Frontal cortex (tissue), 3 donors: ENCODE measurements at regions not wholly inside any gene's neighbourhood (a gene's known extent, or its start where the extent isn't known, plus 50 kb on each side); places are given as distances from the start of the nearest gene placed in this dataset.

Source experiments
- DNase-seq, 2 donors: peaks; one replicate each; pipeline ENCODE4 v3.0.0; 2012; ENCODE audit warnings: low spot score in 2 of 2
- FAIRE-seq: peaks from 2 replicates; lab custom pipeline; 2012; peaks lifted over from hg19 to GRCh38; lab: Jason Lieb, UNC
- donor health status: control.
- donor health status: control.
- donor health status: control.

- FAIRE-seq (no peak), DNase-seq (no peak)
These were observed 118.7 kb downstream of the CEBPB start for GRCh38 chr20:50309280-50309763.

DNA sequence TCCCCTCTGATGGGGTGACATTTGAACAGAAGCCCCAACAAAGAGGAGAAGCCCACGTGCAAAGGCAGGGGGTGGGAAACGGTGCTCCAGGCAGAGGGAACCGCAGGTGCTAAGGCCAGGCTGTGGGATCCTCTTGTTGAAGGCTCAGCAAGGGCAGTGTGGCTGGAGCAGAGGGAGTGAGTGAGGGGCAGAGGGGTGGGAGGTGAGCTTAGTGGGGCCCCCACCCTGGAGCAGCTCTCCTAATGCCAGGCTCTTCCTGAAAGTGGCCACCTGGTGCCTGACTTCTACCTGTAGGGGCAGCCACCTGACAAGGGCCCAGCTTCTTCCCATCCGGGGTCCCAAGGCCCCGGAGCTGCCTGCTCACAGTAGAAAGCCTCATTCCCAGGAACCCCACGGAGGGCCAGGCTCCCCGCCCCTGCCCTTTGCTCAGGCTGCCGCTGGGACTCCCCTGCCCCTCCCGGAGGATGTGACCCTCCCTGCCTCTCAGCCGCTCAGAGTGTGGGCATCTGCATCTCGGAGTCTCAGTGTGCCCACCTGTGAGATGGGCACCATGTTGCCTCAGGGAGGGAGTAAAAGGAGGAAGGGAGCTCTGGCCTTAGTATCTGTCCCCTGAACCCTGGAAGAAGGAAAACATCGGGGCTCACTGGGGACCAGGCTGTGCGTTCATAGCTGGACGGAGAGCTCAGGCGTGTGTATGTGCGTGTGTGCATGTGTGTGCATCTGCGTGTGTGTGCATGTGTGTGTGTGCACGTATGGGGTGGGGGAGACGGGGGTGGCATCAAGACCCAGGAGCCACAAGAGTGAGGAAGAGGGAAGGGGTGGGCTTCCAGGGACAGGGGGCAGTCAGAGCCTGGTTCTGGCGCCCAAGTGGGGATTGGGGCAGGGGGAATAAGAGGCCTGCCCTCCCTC lies 119.4 kb downstream of the CEBPB start:
- FAIRE-seq (no peak), DNase-seq (no peak)

DNA sequence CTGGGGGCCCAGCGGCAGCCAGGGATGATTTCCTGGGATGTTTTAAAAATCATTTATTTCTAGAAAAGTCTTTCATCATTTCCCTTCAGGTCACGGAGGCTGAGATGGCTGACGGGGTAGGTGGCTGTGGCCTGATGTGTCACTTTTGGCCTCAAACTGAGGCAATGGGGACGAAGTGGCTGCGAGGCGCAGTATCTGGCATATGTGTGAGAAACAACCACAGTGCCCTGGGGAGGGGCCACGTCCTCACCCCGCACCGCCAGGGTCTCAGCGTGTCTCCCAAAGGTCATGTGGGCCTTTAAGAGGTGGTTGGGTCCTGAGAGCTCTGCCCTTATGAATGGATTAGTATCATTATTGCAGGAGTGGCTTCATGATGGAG lies 120.0 kb downstream of the CEBPB start:
- FAIRE-seq (no peak), DNase-seq (no peak)

- no peak for DNase-seq
- FAIRE-seq: no peak
These were observed 120.8 kb downstream of the CEBPB start for GRCh38 chr20:50311308-50312001.

GRCh38 chr20:50312002-50312681 lies 121.5 kb downstream of the CEBPB start:
- FAIRE-seq (no peak), DNase-seq (no peak)

DNA sequence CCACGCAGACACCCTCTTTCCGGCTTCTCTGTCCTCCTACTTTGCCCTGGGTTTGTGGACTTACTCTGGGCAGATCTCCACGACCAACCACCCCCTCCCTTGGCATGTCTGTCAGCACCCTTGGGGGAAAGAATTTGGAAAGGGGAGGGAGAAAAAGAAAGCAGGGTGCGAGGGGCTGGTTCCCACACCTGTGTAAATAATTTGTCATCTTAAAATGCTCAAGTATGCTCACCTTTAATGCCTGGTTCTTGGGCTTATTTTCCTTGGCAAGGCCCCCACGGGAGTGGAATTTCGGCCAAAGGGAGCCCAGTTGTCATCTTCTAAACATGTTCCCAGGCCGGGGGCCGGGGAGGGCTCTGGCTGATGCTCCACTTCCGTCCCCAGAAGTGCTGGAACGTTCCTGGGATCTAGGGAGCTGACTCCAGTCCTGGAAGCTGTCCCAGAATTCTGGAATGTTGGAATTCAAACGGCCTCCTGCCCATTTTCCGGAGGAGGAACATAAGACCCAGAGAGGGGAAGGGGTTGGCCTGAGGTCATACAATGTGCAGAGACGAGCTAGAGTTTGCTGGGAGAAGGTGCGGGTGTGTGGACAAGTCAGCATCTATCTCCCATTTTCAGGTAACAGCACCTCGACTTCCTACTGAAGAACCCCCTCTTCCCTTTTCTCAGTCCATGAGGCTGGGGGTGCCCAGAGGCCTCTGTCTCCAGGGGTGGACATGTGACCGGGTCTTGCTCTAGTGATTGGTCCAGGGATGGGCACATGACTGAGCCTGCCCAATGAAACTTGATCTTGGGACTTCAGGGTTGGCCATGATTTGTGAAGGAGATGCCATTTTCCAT lies 122.3 kb downstream of the CEBPB start:
- FAIRE-seq (no peak), DNase-seq (no peak)

DNA sequence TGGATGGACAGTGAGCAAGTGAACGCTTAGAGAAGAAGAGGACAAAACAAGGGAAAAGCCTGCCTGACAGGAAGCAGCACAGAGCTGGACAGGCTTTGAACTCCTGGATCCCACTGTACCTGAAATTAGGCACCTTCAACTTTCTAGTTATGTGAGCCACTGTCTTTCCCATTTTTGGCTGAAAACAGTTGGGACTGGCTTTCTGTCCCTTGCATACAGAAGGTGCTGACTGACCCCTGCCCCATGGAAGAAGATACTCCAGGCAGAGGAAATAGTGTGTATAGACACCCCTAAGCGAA lies 122.8 kb downstream of the CEBPB start:
- FAIRE-seq: no peak
- DNase-seq: no peak

DNA sequence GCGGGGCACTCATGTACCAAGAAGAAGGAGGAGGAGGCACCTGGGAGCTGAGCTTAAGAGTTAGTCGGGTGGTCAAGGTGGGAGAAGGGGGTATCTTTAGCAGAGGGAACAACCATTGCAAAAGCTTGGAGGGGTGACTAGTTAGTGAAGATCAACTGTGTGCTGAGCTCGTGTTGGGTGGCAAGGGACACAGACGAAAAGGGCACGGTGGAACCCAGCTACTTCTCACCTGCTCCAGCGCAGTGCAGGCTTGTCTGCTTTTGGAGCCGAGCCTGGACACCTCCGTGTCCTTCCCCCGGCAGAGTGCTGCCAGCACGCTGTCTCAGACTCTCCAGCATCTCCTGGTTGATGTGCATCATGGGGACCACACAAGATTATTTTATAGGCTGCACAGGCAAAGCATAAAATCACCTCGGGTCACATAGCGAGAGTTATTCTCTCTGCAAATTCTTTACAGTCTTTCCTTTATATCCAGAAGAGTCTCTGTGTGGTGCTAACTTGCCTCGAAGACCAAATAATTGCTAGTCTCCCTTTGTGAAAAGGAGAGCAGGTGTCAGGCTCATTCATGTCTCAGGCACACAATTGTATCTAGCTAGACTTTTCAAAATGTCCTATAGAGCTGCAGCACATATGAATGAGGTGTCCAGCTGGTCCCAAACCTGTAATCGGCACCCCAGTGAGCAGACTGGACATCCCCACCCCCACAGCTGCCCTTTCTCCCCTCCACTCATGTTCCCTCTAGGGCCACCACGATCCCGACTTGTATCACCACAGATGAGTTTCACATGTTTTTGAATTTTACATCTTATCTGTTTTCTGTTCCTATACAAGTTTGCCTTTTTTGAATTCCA lies 123.4 kb downstream of the CEBPB start:
- FAIRE-seq (no peak), DNase-seq (no peak)

GRCh38 chr20:50314678-50315335 lies 124.2 kb downstream of the CEBPB start:
- FAIRE-seq: no peak

GRCh38 chr20:50315586-50316551 lies 125.2 kb downstream of the CEBPB start:
- DNase-seq: no peak
- no peak for FAIRE-seq

More at GRCh38 chr20:50314678-50315335, 124.2 kb downstream of the CEBPB start:
- DNase-seq: no peak

DNA sequence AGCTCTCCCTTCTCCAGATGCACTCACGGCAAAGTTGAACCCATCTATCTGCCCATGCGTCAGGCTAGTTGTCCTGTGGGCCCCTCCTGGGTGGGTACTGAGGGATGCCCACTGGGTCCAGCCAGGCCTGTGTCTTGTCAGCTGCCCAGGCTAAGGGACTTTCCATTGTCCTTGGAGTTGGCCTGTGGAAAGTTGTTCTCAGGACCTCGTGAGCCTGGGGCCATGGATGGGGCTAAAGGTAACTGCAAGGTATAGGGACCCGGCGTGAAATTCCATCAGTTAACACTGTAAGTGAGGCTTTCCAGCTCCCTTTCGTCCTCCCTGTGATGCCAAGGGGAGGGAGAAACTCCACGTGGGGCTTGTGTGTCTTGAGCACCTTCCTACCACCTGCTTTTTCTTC lies 126.5 kb downstream of the CEBPB start:
- DNase-seq (no peak), FAIRE-seq (no peak)

DNA sequence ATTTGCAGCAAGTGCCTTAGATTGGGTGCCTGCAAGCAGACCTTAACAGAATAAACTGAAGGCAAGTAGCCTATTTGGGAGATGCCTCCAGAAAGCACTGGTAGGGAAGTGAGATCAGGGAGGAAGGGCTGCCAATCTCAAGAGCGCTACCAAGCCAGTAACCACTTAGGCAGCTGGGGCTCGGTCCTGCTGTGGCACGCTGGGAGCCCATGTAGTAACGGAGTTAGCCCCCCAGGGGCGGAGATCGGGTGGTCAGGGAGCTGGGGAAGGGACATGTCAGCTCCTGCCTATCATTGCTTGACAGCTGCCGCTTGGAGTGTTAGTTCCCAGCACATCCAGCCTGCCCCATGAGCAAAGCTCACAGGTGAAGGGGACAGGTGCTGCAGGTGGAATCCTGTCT lies 127.0 kb downstream of the CEBPB start:
- FAIRE-seq: no peak
- no peak for DNase-seq

DNA sequence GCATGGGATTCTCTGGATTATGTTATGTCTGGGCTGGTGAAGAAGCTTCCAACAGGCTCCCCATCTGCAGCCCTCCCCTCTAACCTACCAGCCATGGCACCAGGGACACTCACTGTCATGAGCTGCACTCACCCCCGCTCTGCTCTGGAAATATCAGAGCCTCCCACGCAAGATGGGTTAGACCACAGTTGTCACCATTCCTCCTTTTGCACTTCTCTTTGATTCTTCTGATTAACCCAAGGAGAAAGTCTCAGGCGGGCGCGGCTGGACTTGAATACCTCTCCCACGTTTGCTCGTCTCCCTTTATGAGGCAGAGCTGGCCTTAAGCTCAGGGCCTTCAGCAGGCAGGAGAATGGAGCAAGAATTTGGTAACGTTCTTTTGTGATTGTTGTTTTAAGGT lies 128.1 kb downstream of the CEBPB start:
- FAIRE-seq: no peak

DNA sequence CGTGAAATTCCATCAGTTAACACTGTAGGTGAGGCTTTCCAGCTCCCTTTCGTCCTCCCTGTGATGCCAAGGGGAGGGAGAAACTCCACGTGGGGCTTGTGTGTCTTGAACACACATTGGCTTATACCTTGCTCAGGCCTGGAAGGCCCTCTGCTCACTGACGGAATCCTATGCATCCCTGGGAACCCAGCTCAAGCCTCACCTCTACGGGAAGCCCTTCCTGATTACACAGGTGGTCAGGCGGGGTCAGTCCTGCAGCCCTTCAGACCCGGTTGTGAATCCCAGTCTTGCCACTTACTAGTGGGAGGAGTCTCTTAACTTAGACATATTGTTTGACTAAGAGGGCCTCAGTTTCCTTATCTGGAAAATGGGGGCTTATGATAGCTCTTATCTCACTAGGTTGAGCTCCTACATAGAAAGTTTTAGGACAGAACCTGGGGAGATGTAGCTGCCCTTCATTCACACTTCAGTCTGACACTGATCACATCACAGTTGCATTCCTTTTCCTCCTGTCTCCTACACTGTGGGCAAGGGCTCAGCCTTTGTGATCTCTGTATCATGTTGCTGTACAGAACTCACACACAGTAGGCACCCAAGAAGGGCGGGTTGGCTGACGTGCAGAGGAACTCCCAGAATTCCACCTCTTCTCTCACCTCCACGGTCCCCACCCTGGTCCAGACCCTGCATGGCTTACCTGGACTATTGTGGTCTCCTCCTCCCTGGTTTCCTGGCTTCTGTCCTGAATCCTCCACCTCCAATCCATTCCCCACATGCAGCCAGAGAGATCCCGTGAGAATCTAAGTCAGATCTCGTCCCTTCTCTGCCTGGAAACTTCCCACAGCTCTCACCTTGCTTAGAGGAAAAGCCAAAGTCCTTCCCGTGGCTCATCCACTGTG lies 129.6 kb downstream of the CEBPB start:
- FAIRE-seq: no peak

More for the DNA sequence above, 128.1 kb downstream of the CEBPB start:
- no peak for DNase-seq

DNA sequence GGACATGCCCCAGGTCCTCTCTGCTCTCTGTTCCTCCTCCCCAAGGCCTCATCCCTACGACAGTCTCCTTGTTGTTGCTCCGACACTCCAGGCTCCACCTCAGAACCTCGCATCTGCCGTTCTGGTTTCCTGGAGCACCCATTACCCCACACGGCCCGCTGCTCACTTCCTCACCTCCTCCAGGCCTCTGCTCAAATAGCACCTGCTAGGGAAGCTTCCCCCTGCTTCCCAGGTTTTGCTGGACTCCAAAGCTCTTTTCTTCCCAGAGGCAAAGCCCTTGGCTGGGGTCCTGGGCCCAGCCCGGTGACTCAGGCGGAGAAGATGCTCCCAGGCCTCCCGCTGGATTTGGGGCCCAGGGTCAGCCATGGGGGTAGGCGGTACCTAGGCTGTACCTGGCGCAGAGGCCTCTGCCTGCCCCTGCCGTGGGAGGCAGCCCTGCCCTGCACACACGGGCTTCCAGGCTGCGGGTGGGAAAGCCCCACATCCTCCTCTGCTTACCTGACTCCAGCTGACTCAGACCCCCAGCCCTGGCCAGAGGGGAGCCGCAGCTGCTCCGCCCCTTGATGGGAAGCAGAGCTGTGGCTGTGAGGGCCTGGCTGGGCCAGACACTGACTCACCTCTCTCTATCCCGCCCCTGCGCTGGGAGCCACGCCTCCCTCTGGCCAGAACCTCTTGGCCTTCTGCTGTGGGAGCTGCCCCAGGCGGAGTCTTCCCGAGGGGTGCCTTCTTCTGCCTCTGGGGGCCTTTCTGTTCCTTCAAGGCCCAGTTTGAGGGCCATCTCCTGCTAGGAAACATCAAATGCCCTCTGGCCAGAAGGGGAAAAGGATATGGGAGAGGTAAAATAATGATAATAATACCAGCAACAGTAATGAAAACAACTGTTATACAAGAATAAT lies 130.5 kb downstream of the CEBPB start:
- no peak for DNase-seq
- no peak for FAIRE-seq

More for the DNA sequence above, 129.6 kb downstream of the CEBPB start:
- no peak for DNase-seq
